ENCODE measurements at regions not wholly inside any gene's neighbourhood (a gene's known extent, or its start where the extent isn't known, plus 50 kb on each side); places are given as distances from the start of the nearest gene placed in this dataset.
A peak's percentile ranks its signal among the peaks of the same experiment; 100 is the strongest.

DNA sequence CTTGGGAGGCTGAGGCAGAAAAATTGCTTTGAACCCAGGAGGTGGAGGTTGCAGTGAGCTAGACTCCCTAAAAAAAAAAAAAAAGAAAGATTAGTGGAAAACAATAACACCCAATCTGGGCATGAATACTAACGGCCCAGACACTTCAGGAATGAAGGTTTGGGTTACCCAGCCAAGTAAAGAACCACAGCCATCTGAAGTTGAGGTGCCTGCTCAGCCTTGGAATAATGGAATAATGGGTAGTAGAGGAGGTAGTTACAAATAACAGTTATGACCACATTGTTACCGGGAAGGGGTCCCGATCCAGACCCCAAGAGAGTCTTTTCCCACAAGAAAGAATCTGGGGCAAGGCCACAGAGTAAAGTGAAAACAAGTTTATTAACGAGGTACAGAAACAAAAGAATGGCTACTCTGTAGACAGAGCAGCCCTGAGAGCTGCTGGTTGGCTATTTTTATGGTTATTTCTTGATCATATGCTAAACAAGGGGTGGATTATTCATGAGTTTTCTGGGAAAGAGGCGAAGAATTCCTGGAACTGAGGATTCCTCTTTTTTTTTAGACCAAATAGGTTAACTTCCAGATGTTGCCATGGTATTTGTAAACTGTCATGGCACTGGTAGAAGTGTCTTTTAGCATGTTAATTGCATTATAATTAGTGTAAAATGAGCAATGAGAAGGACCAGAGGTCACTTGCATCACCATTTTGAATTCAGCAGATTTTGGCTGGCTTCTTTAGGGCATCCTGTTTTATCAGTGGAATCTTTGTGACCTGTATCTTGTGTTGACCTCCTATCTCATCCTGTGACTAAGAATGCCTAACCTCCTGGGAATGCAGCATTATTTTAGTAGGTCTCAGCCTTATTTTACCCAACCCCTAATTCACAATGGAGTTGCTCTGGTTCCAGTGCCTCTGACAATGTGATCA lies 96.2 kb upstream of the HAAO start:
- no peak for DNase-seq

DNA sequence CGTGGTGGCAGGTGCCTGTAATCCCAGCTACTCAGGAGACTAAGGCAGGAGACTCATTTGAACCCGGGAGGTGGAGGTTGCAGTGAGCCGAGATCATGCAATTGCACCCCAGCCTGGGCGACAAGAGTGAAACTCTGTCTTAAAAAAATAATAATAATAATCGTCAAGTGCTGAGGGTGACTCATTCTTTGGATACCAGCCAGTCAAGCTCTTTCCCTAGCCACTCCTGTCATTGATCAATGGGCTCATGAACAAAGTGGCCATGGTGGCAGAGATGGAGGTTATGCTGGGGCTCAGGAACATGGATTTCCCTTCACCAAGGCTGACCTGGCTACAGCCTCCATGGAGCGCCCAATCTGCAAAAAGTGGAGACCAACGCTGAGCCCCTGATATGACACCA lies 94.5 kb upstream of the HAAO start:
- DNase-seq = no peak

DNA sequence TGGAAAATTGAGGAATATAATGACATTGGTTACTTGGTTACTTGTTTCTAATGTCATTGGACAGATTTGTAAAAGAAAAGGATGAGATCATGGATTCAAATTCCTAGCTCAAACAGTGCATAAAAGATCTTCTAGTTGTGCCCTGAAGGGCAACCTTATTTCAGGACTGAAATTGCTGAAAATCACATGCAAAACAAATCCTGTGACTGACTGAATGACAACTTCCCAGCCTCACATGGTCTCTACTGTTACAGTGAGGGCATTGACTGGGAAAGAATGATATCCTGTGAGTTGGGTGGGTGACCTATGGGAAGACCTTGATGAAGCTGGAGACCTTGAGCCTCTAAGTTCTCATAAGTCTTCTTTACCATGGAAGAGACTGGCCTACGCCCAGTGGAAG lies 90.4 kb upstream of the HAAO start:
- no peak for DNase-seq

DNA sequence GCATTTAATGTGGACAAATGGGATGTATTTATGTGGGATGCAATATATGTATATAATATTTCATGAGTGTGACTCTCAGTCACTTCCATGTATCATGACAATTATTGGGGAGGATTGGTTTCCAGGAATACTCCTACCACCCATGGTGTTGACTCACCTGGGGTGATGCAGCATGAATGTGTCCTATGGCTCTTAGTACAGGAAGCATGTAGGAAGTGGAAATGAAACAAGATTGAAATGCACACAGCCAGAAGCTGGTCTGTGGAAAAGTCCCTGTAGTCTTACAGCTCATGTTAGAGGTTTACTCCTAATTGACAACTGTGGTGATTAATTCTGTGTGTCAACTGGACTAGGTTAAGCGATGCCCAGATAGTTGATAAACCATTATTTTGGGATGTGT lies 89.3 kb upstream of the HAAO start:
- no peak for DNase-seq

DNA sequence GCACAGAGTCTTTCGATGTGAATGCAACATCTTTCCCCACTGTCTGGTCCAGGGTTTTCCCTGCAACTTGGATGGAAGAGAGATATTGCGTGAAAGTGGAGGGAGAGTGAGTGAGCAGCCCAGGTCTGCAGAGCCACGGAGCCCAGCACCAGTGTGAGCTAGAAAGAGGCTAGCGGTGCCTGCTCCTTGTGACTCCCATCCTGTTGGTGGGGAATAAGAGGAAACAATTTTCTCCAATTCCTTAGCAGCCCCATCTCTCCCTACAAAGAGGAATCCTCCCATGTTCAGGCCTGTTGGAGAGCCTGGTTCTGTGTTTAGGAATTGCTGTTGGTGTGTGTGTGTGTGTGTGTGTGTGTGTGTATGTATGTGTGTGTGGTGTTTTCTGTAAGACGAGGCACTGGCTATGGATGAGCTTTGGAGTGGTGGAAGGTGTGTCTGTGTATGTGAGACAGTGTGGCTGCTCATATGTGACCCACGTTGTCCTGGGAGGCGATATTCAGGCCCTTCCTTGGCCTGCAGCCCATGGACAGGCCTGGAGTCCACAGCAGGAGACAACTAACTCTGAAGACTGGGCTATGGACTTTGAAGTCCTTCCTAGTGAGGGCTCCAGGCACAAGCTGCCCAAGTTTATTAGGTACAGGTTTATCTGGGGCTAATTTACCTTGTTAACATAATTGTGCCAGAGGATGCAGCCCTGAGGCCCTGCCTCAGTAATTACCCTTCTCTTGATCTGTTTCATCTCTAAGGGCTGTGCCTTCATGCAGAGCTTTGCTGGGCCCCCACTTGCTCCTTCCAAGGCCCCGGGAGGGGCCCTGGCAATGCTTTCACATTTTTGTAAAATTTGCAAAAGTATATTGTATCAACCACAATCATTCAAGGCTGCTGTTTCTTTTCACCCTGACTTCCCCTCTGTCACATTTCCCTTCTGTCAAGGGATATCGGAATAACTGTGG lies 88.6 kb upstream of the HAAO start:
- DNase-seq = no peak

DNA sequence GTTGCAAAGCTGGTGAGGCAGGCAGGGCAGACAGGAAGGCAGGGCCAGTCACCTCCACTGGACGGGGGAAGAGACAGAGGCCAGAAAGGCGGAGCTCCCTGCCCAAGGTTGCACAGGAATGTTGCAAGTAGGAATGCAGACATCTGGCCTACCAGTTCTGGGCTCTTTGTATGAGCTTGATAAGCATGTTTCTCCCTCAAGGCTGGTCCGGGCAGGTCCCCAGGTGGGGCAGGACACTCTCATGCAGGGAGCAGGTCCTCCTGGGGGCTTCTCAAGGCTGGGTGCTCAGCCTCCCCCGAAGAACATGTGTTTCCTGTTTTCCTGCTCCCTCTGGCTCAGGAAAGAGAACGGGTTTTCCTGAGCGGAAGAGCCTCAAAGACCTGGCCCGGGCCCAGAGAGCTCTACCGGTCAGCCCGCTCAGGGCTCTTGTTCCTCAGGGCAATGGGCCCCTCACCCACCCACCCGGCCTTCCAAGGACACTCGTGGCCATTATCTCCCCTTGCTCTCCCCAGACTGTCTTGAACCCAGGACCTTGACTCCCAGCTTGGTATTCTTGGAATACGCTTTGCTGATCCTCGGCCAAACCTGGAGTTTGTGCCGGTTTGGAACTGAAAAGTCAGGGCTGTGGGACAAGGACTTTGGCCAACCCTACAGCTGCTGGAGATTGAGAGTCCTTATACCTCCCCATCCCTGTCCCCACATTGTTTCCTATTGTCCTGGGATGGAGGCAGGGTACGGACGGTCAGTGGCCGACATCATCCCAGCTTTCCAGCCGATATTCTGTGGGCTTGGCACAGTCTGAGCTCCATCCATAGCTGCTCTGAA lies 87.7 kb upstream of the HAAO start:
- DNase-seq = no peak

DNA sequence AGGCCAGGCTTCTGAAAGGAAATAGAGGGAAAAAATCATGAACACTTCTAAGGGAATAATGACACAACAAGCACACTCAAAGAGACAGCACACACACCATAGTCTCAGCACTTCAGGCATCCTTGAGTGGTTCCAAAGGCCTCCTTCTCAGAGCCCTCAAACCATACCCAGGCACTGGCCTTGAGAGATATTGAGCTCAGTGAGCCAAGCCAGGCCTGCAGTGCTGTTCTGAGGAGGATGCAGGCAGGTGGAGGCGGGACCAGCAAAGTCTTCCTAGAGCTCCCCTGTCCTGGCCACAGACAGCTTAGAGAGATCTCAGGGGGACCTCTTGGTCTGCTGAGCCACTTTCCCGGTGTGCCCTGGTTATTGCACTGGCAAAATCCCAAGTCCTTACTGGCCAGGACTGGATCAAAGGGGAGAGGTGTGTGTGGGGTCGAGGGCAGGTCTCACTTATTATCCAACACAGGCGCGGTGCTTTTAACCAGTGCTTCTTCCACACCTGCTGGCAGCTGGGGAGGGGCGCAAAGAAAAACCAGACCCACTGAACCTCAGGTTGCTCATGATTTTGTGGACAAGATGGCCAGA lies 86.8 kb upstream of the HAAO start:
- DNase-seq = no peak

DNA sequence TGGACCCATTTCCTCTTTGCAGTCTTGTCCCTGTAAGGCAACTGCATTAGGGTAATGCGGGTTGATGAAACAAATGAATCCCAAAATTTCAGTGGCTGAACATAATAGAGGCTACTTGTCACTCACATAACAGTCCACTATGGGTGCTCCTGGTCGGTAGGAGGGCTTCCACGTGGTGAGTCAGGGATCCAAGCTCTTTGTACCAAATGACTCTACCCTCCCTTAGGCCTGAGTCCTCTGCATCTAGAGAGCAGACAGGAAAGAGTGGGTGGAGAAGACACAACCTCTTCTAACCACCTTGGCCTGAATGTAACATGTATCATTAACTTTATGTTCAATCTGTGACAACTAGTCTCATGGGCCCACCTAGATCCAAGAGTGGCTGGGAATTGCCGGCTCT lies 86.2 kb upstream of the HAAO start:
- no peak for DNase-seq

DNA sequence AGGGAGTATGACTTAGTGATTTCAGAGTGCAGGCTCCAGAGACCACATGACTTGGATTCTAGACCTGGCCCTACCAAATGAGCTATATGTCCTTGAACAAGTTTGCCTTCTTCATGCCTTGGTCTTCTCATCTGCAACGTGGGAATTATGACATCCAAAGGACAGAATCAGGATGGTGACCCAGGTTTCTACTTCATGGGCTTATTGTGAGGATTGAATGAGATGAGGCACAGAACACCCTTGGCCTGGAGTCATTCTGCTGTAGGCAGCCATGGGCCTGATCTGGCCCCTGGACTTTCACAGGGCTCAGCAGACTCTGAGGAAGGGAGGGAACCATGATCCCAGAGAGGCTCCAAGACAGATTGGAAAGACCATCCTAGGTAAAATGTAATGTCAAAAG lies 85.6 kb upstream of the HAAO start:
- no peak for DNase-seq

DNA sequence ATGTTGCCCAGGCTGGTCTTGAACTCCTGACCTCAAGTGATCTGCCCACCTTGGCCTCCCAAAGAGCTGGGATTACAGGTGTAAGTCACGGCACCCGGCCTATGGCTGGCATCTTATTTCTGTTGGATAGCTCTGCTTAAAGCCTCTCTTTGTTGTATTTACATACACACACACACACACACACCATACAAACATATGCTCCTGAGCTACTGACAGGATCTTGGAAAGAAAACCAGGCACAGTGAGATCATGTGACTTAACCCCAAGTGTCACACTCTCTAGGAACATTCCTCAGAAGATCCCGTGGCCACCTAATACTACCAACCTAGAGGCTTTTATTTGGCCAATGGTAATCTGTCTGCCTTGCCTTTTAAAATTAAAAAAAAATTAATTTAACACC lies 85.1 kb upstream of the HAAO start:
- no peak for DNase-seq

DNA sequence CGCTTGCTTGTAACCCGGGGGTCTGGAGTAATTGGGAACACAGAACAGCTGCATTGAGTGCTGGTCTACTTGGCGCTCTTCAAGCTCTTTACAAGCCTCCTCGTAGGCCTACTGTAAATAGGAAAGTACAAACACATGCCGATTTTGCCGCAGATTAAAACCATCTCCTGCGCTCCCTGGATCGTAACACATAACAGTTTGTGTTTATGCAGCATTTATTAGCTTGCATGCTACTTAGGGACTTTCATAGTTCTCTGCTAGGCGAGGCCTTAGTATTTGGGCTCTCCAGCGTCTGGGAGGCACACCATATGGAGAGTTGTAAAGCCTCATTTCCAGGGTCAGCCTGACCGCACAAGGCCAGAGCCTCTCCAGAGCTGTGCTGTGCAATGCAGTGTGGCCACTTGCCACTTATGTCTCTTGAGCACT lies 84.0 kb upstream of the HAAO start:
- peak; percentile 38 for DNase-seq

DNA sequence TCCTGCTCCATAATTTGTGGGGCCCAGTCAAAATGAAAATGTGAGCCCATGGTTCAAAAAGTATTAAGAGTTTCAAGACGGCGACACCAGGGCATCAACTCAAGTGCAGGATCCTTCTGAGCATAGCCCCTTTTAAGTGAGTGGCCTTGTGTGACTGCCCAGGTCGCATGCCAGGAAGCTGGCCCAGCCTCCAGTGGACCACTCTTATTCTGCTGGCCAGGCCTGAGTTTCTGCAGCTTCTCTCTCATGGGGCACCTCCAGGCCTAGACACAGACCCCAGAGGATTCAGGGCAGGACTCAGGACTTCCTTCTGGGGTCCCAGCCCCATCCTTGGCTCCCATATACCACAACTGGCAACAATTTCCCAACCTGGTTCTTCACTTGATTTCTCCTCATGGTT lies 83.5 kb upstream of the HAAO start:
- DNase-seq = no peak

DNA sequence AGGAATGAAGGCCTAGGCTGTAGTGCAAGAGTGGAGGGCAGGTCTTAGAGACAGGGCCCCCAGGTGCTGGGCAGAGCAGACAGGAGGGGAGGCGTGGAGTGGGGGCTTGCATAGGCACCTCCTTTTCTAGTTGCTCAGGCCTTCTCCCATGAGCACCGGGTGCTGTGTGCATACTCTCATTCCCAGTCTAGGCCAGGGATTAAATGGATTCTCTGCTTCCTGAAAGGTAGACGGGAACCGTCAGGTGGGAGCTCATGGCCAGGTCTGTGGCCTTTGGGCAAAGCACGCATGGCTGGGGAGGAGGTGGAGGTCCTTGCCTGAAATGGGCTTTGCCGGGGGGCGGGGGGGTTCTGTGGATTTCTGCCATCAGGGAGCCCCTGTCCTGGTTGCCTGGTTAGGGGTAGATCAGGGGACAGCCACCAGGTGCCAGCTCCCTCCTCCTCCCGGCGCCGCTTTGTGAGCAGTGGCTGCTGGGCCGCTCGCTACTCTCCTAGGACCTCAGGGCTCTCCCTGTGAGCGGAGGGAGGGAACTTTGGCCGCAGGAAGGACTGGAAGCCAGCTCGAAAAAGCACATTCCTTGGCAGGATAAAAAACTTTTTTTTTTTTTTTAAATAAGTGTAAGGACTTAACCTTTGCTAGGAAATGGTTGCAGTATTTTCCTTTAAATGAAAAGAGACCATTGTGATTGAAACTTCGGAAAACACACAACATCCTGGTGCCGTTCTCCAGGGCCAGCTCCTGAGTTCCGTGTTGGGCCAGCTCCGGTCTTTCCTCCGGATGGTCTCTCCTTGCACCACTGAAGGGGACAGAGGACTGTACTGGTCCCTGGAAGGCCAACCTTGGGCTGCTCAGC lies 82.8 kb upstream of the HAAO start:
- no peak for DNase-seq

DNA sequence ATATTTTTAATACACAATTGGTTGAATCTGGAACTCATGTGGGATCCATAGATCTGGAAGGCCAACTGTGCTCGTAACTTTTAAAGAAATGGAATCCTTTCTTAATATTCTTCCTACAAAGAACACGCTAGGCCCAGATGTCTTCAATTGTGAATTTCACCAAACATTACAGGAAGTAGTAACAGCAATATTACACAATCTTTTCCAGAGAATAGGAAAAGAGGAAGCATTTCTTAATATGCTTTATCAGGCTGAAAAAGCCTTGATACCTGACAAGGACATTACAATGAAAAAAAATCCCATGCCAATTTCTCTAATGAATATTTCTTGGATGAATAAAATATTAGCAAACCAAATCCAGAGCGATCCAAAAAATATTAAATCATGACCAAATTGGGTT lies 80.3 kb upstream of the HAAO start:
- DNase-seq = no peak

DNA sequence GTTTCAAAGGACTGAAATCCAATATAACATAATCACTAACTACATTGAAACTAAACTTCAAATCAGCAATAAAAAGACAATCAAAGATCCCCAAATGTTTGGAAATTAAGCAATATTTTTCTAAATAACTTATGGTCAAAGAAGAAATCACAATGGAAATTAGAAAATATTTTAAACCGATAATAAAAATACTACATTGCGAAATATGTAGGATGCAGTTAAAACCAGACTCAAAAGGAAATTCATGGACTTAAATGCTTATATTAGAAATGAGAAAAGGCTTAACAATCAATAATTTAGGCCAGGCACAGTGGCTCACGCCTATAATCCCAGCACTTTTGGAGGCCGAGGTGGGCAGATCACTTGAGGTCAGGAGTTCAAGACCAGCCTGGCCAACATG lies 79.0 kb upstream of the HAAO start:
- no peak for DNase-seq

DNA sequence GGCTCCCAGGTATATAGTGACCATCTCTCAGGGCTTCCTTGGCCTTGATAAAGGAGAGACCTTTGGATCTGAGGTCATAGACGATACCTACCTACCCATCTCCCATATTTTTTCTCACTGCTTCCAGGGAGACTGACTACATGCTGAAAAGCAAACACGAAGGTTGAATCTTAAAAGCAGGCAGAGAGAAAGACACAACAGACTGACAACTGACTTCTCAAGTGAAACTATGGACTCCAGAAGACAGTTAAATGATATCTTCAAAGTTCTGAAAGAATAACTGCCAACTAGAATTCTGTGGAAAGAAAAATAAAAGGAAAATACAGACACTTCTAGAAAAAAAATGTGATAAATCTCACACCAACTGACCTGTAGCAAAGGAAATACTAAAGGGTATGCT lies 76.5 kb upstream of the HAAO start:
- DNase-seq = no peak

DNA sequence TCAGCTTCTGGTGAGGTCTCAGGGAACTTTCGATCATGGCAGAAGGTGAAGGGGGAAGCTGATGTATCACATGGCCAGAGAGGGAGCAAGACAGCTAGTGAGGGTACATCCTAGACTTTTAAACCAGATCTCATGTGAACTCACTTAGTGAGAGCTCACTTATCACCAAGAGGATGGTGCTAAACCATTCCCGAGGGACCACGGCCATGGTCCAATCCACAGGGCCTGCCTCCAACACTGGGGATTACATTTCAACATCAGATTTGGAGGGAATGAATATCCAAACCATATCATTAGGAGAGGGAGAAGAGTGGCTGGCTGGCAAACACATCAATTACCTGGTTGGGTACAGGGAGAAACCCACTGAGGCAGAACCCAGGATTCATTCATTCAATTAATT lies 75.7 kb upstream of the HAAO start:
- DNase-seq = no peak

DNA sequence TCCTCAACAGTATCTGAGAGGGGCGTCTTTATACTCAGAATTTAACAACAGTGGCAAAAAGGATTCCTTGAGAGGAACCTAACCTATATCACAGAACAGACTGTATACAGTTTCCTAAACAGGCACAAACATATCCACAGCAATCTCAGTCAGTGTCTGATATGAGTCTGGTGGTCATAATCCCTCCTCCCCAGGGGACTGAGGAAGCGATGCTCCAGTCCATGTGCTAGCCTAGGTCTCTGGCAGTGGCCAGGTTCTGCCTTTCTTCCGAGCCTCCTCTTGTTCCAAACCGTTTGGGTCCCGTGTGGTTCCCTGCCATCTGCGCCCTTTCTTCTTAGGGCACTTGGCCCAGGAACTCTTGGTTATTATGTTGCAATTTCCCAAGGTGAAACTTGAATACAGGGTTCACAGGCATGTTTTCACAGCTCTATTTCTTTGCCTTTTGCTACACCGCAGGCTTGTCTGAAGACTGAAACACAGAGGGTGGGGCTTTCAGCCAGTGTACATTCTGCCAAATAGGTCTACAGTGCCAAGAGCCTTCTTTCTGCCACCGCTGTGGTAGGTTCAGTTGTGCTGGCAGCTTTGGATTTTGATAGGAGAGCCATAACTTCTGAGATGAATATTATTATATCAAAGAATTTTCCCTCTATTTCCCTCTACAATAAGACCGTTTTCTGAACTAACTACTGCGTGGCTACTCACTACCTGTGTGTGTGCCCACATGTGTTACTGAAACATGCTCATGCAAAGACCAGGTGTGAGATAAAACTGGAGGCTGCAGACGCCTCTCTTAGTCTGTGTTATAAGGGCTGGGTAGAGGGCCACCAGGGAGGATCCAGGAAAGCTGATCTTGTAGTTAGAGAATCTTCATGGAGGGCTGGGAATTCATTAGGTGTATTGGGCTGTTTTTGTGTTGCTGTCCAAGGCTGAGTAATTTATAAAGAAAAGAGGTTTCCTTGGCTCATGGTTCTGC lies 75.0 kb upstream of the HAAO start:
- no peak for DNase-seq

DNA sequence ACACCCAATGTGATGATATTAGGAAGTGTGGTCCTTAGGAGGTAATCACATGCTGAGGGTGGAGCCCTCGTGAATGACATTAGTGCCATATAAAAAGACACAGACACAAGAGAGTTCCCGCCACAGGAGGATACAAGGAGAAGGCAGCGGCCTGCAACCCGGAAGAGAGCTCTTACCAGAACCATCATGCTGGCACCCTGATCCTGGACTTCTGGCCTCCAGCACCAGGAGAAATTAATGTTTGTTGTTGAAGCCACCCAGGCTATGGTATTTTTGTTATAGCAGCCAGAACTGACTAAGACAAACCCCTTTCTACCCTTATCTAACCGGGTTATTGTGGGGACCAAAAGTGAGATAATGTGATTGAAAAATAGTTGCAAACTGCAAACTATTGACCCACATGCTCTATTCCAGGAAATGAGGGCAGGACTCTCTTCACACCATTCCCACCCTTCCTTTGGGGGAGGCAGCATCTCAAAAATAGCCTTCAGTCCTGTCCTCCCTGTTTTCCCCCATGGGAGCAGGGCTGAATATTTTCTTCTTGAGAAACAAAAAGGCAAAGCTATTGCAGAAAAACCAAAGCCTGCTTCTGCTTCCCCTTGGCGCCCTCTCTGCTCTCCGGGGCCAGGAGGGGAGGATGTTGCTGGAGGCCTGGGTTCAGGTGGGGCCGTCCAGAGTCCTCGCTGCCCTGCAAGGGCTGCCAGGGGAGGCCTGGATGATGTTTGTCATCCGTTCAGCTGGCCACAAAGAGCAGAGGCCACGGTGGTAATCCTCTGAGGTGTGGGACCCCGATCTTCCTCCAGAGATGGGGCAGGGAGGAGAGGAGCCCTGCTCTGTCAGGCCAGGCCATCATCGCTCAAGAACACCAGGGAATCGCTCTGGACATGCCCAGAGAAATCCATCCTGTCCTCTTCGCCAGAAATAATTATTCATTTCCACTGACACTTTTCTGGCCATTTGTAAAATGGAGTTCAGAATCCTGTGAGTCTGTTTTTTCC lies 73.8 kb upstream of the HAAO start:
- DNase-seq = no peak
